PFSK-1 (cell line): ENCODE measurements at regions not wholly inside any gene's neighbourhood (a gene's known extent, or its start where the extent isn't known, plus 50 kb on each side); places are given as distances from the start of the nearest gene placed in this dataset.

Experiments used
- POLR2AphosphoS5 ChIP-seq: IDR thresholded peaks from 2 replicates; pipeline ENCODE4 v1.6.1; 2012; ENCODE audit warnings: low read depth, mild to moderate bottlenecking, control low read depth, low read length, moderate library complexity
- TF ChIP-seq, protein P1 (sequence below), 2 experiments: IDR thresholded peaks; 2 replicates each; pipeline versions ENCODE4 v1.6.1 to v1.8.0; 2011 to 2012; ENCODE audit warnings: low read depth in 2 of 2, low read length in 2 of 2, control low read depth in 1 of 2, inconsistent platforms in 1 of 2, mild to moderate bottlenecking in 1 of 2, moderate library complexity in 1 of 2; ENCODE audit not compliant: insufficient read depth in 1 of 2

DNA sequence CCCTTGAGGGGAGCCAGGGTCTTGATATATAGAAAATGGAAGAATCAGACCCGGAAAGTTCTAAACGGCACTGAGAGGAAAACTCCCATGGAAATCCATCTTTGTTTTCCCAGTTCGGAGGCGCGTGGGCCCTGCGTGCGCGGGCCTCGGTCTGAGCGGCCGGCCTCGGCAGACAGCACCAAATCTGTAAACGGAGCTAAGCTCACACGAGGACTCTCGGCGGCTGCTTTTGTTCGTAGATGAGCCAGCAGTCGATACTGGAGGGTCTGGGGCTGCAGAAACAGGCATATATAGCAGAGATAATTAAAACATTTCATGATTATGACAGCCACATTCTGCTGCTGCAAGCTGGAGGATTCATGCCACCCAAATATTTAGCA is 68.5 kb upstream of the PPARA start:
- no peak for TF ChIP-seq POLR2AphosphoS5
- TF ChIP-seq, protein P1, sequence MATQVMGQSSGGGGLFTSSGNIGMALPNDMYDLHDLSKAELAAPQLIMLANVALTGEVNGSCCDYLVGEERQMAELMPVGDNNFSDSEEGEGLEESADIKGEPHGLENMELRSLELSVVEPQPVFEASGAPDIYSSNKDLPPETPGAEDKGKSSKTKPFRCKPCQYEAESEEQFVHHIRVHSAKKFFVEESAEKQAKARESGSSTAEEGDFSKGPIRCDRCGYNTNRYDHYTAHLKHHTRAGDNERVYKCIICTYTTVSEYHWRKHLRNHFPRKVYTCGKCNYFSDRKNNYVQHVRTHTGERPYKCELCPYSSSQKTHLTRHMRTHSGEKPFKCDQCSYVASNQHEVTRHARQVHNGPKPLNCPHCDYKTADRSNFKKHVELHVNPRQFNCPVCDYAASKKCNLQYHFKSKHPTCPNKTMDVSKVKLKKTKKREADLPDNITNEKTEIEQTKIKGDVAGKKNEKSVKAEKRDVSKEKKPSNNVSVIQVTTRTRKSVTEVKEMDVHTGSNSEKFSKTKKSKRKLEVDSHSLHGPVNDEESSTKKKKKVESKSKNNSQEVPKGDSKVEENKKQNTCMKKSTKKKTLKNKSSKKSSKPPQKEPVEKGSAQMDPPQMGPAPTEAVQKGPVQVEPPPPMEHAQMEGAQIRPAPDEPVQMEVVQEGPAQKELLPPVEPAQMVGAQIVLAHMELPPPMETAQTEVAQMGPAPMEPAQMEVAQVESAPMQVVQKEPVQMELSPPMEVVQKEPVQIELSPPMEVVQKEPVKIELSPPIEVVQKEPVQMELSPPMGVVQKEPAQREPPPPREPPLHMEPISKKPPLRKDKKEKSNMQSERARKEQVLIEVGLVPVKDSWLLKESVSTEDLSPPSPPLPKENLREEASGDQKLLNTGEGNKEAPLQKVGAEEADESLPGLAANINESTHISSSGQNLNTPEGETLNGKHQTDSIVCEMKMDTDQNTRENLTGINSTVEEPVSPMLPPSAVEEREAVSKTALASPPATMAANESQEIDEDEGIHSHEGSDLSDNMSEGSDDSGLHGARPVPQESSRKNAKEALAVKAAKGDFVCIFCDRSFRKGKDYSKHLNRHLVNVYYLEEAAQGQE (IDR thresholded peaks at IDR 0.05; ENCODE audit: insufficient read depth in 1 of 2, low read depth in 2 of 2, low read length in 2 of 2), result no peak
